Prostate gland (tissue), 2 donors: ENCODE measurements at regions not wholly inside any gene's neighbourhood (a gene's known extent, or its start where the extent isn't known, plus 50 kb on each side); places are given as distances from the start of the nearest gene placed in this dataset.

Source experiments
- POLR2AphosphoS5 ChIP-seq: sonication (generic); formaldehyde crosslinking; IDR thresholded peaks from one replicate; pipeline ENCODE4 v1.6.1; 2017; ENCODE audit warnings: antibody characterized with exemption
- TF ChIP-seq, protein P1 (sequence below), 4 experiments: fragments of 200-600 bp in 2 of 4; fragments of 450-650 bp in 2 of 4; sonication (generic) in 2 of 4; IDR thresholded peaks; 1 replicate in 3 of 4; 2 replicates in 1 of 4; pipeline ENCODE4 v1.5.1; 2016 to 2019; ENCODE audit warnings: antibody characterized with exemption in 4 of 4, mild to moderate bottlenecking in 2 of 4, moderate library complexity in 2 of 4

DNA sequence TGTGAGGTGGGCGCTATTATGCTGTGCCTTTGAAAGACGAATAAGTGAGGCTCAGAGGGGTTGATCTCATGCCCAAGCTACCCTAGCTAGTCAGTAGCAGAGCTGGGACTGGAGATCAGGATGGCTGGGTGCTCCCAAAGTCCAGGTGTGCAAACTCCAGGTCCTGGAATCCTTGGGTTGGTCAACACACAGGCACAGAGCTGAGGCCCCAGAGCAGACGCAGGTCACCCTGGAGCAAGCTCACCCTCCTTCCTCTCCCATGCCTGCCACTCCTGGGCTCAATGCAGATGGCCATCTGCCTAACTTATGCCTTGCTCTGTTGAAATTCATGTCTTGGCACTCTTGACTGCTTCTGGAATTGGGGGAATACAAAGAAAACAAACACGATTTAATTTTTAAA, 587.2 kb downstream of the PTPRU start:
- TF ChIP-seq POLR2AphosphoS5 = no peak
- TF ChIP-seq, protein P1, sequence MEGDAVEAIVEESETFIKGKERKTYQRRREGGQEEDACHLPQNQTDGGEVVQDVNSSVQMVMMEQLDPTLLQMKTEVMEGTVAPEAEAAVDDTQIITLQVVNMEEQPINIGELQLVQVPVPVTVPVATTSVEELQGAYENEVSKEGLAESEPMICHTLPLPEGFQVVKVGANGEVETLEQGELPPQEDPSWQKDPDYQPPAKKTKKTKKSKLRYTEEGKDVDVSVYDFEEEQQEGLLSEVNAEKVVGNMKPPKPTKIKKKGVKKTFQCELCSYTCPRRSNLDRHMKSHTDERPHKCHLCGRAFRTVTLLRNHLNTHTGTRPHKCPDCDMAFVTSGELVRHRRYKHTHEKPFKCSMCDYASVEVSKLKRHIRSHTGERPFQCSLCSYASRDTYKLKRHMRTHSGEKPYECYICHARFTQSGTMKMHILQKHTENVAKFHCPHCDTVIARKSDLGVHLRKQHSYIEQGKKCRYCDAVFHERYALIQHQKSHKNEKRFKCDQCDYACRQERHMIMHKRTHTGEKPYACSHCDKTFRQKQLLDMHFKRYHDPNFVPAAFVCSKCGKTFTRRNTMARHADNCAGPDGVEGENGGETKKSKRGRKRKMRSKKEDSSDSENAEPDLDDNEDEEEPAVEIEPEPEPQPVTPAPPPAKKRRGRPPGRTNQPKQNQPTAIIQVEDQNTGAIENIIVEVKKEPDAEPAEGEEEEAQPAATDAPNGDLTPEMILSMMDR (IDR thresholded peaks at IDR 0.05) = no peak
